ENCODE measurements at regions not wholly inside any gene's neighbourhood (a gene's known extent, or its start where the extent isn't known, plus 50 kb on each side); places are given as distances from the start of the nearest gene placed in this dataset.

DNA sequence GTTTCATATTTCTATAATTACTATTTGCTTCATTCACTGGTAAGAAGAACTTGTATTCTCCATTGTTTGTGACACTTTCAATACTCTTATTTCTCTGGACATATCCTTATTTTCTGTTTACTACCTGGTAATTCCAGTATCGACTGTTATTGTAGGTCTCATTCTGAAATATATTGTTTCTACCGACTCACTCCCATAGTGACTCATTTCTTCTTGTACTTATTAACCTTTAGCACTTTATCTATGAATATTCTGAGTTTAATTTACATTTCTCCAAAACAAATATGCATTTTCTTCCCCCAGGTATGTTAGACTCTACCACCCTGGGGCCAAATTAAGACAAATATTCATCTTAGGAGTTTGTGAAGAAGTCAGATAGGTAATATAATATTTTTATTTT, 164.5 kb upstream of the BTBD3 start:
- TF ChIP-seq YY1 (IDR thresholded peaks at IDR 0.05; ENCODE audit: low read depth, low read length) (no peak), CTCF (IDR thresholded peaks at IDR 0.05 in 2 of 3, conservative IDR thresholded peaks at IDR 0.05 in 1 of 3; ENCODE audit: control insufficient read depth in 2 of 3, extremely low read depth in 1 of 3, insufficient read depth in 1 of 3, low read depth in 3 of 3, low read length in 3 of 3) (no peak), CHD4 (IDR thresholded peaks at IDR 0.05) (no peak), FOS (IDR thresholded peaks at IDR 0.05; ENCODE audit: borderline replicate concordance, extremely low read depth, insufficient read length) (no peak), BRCA1 (IDR thresholded peaks at IDR 0.05; ENCODE audit: low read depth, low read length) (no peak), GABPA (IDR thresholded peaks at IDR 0.05; ENCODE audit: low read depth) (no peak)

All from GM12878 (cell line).